CD4-positive, alpha-beta T cell treated with Interleukin-4 for 1 hour (primary cell): ENCODE measurements at regions not wholly inside any gene's neighbourhood (a gene's known extent, or its start where the extent isn't known, plus 50 kb on each side); places are given as distances from the start of the nearest gene placed in this dataset.

ENCODE experiments used
- DNase-seq, 2 donors: peaks; one replicate each; pipeline ENCODE4 v3.0.0-alpha.2; 2020 to 2022

- DNase-seq, result no peak
Observed at GRCh38 chr16:85991425-85991824, 92.5 kb downstream of the IRF8 start.

DNA sequence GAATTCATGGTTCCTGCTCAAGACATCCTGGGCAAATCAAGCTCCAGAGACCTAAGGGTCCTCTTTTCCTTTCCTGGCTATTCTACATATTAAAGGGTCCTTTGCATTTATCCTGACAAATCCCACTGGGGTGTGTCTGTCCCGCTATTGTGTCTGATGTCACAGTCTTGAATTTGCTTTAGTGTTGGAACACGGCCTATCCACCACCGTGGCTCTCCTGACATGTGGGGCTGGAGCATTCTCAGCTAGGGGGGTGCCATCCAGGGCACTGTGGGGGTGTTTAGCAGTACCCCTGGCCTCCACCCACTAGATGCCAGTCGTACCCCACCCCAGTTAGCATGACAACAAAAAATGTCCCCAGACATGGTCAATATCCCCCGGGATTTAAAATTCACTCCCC is 92.9 kb downstream of the IRF8 start:
- DNase-seq, result no peak

GRCh38 chr16:85992359-85992758 is 93.4 kb downstream of the IRF8 start:
- no peak for DNase-seq

- DNase-seq, result no peak
Observed at GRCh38 chr16:85992779-85993178, 93.8 kb downstream of the IRF8 start.

DNA sequence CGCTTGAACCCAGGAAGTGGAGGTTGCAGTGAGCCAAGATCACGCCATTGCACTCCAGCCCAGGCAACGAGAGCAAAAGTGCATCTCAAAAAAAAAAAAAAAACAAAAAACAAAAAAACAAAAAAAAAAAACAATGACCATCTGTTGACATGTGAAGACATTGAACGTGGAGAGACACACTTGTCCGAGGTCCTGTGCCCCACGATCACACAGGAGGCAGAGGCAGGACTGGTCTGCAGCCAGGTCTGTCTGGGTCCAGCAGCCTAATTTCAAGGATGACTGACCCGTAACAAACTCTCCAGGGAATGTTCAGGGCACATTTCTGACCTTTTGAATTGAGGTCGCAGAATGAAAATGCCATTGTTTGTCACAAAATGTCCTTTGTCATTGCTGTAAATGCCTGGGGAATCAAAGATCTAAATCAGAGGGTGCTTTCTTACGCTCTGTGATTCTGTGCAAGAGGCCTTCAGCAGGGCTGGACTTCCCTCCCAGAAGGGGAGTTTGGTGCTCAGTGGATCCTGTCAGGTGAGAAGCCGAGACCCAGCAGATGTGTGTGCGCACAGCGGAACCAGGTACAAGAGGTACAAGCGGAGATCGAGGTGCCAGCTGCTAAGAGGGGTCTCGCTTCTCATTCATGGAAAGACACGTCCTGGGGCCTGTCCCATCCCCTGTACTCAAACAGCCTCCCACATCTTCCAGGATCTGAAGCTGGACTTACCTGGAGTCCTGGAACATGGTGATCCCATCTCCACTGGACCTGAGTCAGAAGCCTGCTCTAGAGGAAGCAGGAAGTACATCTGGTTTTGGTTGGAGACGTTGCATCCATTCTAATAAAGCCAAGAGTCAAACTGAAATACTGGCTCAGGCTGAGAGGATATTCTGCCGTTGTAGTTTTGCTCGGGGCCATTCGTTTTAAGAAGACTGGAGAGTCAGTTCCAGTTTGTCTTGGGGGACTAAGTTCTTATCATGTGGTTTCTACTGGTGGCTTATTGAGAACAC is 95.8 kb downstream of the IRF8 start:
- no peak for DNase-seq

GRCh38 chr16:85995541-85996423 is 96.8 kb downstream of the IRF8 start:
- peak in 1 of 2 donors; percentile 48 for DNase-seq

- DNase-seq, result no peak
Observed at GRCh38 chr16:85996843-85997242, 97.9 kb downstream of the IRF8 start.

GRCh38 chr16:85998171-85998867 is 99.4 kb downstream of the IRF8 start:
- no peak for DNase-seq

DNA sequence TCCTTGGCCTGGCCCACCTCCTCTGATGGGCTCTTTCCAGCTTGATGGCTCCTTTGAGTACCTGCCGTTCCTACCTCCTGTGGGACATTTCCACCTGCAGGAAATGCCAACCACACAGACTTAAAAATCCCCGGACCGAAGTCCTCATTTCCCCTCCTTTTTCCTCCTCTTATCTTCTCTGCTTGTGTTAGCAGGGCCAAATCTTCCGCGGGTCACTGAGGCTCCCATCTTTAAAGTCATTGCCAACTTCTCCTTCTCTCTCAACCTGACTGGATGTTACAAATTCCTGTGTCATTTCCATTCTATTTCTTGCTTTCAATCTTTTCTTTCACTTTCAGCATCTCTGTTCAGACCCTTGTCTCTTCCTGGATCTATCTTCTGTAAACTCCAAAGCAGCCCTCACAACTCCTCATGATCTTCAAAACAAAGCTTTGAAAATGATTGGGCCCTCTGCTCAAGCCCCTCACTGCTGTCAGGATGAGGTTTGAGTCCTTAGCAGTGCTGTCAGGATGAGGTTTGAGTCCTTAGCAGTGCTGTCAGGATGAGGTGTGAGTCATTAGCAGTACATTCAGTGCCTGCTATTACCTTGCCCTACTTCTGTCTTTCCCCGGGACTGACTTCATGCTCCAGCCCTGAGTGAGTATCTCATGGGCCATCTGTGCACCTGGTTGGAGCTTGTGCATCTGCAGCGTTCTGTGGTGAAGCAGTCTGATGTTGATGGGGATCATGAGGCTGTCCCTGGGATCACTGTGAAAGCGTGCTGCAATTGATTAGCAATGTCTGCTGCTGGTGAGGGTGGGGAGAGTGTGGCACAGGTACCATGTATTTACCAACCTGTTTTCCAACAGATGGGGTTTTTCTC is 100.1 kb downstream of the IRF8 start:
- DNase-seq, result peak in 1 of 2 donors; percentile 10

GRCh38 chr16:85999778-86000177 is 100.8 kb downstream of the IRF8 start:
- peak in 1 of 2 donors; percentile 2 for DNase-seq

GRCh38 chr16:86002178-86002900 is 103.4 kb downstream of the IRF8 start:
- no peak for DNase-seq

DNA sequence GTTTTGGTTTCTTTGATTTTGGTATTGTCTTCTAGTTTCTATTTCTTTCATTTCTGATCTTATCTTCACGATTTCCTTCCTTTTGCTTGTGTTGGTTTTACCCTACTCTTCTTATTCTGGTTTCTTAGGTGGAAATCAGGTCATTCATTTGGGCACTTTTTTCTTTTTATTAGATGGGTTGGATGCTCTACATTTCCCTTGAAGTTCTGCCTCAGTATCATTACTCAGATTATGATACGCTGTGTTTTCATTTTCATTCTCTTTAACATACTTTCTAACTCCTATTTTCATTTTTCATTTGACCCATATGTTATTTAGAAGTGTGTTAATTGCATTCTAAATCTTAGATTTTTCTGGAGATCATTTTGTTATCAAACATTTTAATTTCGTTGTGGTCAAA is 108.6 kb downstream of the IRF8 start:
- peak in 1 of 2 donors; percentile 26 for DNase-seq

DNA sequence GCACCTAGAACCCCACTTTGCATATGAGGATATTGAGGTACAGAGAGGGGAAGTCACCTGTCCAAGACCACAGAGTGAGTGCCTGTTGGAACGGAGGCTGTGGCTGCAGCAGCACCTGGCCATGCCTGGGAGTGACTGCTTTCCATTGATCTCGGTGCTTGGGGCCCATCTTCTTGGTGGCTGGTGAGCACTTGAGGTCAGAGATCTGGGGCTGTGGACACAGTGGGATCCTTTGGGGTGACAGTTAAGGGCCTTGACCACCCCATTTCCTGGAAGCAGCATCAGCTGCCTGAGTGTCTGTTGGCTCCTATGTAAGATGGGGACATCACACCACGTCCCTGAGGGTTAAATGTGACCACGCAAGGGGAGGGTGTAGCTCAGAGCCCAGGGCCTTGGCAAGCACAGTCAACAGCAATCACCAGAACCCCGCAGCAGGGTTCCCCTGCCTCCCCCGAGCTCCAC is 111.7 kb downstream of the IRF8 start:
- no peak for DNase-seq

DNA sequence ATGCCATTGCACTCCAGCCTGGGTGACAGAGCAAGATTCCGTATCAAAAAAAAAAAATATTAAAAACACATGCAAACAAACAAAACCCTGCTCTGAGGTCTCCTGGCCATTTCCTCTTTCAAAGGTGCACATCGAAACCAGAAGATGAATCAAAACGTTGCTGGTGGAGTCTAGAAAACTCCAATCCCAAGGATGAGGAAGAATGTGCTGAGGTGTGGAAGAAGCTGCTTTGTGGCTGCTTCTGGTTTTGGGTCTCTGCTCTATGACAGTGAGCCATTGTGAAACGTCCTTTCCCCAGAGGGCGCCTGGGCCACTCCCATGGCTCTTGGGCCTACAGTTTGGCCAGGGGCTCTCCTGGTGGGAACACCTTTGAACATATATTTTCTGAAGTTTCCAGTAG is 112.6 kb downstream of the IRF8 start:
- DNase-seq, result no peak

DNA sequence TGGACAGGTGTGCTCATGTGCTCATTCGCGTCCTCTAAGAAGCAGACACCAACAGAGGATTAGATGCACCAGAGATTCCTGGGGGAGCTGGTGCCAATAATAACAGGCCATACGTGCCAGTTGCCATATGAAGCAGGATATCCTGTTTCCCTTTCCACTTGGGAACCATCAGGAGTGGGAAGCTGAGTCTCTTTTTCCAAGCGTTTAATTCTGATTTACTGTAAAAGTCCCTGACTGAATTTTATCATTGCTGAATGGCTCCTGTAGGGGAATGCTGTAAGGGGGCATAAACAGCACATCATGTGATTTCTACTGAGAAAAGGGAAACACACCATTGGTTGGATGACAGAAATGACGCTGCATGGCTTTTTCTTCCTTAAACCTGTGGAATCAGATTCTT is 113.3 kb downstream of the IRF8 start:
- DNase-seq, result no peak

DNA sequence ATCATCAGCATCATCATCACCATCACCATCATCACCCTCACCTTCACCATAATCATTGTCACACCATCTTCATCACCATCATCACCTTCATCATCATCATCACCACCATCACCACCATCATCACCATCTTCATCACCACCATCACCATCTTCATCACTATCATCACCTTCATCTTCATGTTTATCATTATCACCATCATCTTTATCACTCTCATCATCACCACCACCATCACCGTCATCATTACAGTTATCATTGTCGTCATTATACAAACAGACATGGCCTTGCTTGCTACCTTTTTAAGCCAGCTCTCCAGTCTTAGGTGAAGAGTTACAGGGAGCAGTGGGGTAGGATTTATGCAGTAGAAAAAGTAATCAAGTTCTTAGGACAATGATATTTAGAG is 114.9 kb downstream of the IRF8 start:
- DNase-seq, result no peak

- DNase-seq, result no peak
Observed at GRCh38 chr16:86015606-86016005, 116.6 kb downstream of the IRF8 start.

DNA sequence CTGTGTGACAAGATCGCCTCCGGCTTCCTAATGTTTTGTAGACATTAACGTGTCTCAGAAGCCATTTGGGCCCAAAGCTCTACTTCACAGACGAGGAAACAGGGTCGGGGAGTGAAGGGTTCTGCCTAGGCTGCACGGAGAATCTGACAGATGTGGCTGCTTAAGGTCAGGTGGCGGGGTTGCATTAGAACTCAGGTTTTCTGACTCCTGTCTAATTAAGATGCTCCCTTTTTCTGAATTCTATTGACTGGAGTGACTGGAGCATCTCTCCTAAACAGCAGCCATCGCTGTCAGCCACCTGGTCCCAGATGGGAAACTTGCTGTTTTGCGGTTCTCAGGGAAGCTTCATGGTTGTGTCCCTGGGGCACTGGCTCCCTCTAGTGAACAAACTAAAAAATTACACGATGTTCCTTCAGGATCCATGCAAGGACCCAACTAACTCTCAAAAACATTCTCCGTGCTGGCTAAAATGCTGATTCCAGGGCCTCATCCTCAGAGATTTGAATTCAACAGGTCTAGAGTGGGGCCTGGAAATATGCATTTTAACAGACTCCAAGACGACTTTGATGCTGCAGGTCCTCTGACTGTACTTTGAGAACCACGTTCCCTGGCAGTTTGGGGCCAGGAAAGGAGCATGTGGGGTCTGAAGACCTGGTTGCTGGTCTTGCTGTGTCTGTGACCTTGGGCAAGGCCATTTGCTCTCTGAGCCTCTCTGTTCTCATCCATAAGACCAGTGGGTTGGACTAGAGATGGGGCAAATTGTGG is 117.4 kb downstream of the IRF8 start:
- DNase-seq, result peak; percentile 57 to 59

- DNase-seq, result no peak
Observed at GRCh38 chr16:86018071-86018470, 119.1 kb downstream of the IRF8 start.

GRCh38 chr16:86018487-86018886 is 119.5 kb downstream of the IRF8 start:
- peak; percentile 36 to 82 for DNase-seq
